Heart left ventricle (tissue), 16 donors: ENCODE measurements at regions not wholly inside any gene's neighbourhood (a gene's known extent, or its start where the extent isn't known, plus 50 kb on each side); places are given as distances from the start of the nearest gene placed in this dataset.

Experiments
- ATAC-seq, 4 donors: fragments of 200-7000 bp; cut with Tn5 transposase; one replicate each; pipeline ENCODE4 v1.9.1; 2020 to 2022; ENCODE audit warnings: moderate library complexity in 4 of 4, mild to moderate bottlenecking in 3 of 4, moderate number of reproducible peaks in 1 of 4
- DNase-seq, 5 donors: peaks; one replicate each; pipeline ENCODE4 v3.0.0-alpha.2; 2020
- H3K27ac ChIP-seq, 12 donors: fragments of 200-600 bp; sonication (generic) in 4 of 12; one replicate each; pipeline versions ENCODE4 v1.5.0 to v1.8.0; 2016 to 2022; ENCODE audit warnings: mild to moderate bottlenecking in 2 of 12
- H3K27me3 ChIP-seq, 9 donors: fragments of 200-600 bp; sonication (generic) in 2 of 9; one replicate each; pipeline versions ENCODE4 v1.5.1 to v1.8.0; 2016 to 2022; ENCODE audit warnings: mild to moderate bottlenecking in 3 of 9
- H3K36me3 ChIP-seq, 9 donors: fragments of 200-600 bp; sonication (generic) in 2 of 9; one replicate each; pipeline versions ENCODE4 v1.5.0 to v1.8.0; 2018 to 2022; ENCODE audit warnings: mild to moderate bottlenecking in 2 of 9
- H3K4me1 ChIP-seq, 12 donors: fragments of 200-600 bp; sonication (generic) in 4 of 12; one replicate each; pipeline versions ENCODE4 v1.5.0 to v1.8.0; 2016 to 2022; ENCODE audit warnings: mild to moderate bottlenecking in 3 of 12
- H3K4me3 ChIP-seq, 12 donors: fragments of 200-600 bp; sonication (generic) in 4 of 12; one replicate each; pipeline versions ENCODE4 v1.5.0 to v1.8.0; 2017 to 2022; ENCODE audit warnings: mild to moderate bottlenecking in 9 of 12, moderate library complexity in 4 of 12
- H3K9me3 ChIP-seq, 12 donors: fragments of 200-600 bp; sonication (generic) in 4 of 12; one replicate each; pipeline versions ENCODE4 v1.5.0 to v1.8.0; 2016 to 2022; ENCODE audit warnings: mild to moderate bottlenecking in 1 of 12
- POLR2A ChIP-seq, 2 donors: fragments of 450-650 bp; IDR thresholded peaks; one replicate each; pipeline ENCODE4 v1.6.1; 2017; ENCODE audit warnings: antibody characterized with exemption in 2 of 2, mild to moderate bottlenecking in 2 of 2, moderate library complexity in 2 of 2
- WGBS, 4 donors: extraction: QIAGEN DNeasy Blood & Tissue Kit in 2 of 4; methylation state at CpG; one replicate each; pipeline versions ENCODE4 v1.1.5 to v1.1.7; 2013 to 2018; 5-methylcytosine and 5-hydroxymethylcytosine counted together
- intact Hi-C, 10 donors: fragments of 100-400 bp; cut with DNase I; formaldehyde crosslinking; loops; one replicate each; pipeline versions ENCODE4 v1.11.1 to v1.14.2; 2022
- TF ChIP-seq, protein P1 (sequence below), 12 donors: fragments of 200-600 bp; sonication (generic) in 4 of 12; IDR thresholded peaks; one replicate each; pipeline versions ENCODE4 v1.5.0 to v1.8.0; 2018 to 2022; ENCODE audit warnings: antibody characterized with exemption in 12 of 12, mild to moderate bottlenecking in 5 of 12
- donor health status: ischemic (EF 13 %, LVEDD 7.1; RV severe dilation, severe dysfunction).
- donor health status: healthy with polysubstance abuse.
- donor health status: DM: no; HTN: yes; CAD: no.
- donor health status: DM: no; HTN: no; CAD: no.
- donor health status: ischemic (EF 25% LVEDD 6.9; RV normal size, moderate dysfunction).
- donor health status: ischemic (EF 25% LVEDD 5.7; RV mildly dilated, moderate dysfunction).
- donor health status: healthy.
- donor health status: DM: yes; HTN: yes; CAD: no.
- donor health status: ischemic (EF 35%, LVEDD 5.7; RV mildly dilated, moderate dysfunction).
- donor health status: nonischemic (EF 11% LVEDD 7.7; RV severe dilation, severe dysfunction).
- donor health status: DM: yes; HTN: yes; CAD: no.
- donor health status: PGD.
- donor health status: ischemic (EF 29% LVEDD 5.4; RV normal size, mild dysfunction).
- donor health status: nonischemic (EF 23%, LVEDD 6.1; RV moderate dilation, normal function).

DNA sequence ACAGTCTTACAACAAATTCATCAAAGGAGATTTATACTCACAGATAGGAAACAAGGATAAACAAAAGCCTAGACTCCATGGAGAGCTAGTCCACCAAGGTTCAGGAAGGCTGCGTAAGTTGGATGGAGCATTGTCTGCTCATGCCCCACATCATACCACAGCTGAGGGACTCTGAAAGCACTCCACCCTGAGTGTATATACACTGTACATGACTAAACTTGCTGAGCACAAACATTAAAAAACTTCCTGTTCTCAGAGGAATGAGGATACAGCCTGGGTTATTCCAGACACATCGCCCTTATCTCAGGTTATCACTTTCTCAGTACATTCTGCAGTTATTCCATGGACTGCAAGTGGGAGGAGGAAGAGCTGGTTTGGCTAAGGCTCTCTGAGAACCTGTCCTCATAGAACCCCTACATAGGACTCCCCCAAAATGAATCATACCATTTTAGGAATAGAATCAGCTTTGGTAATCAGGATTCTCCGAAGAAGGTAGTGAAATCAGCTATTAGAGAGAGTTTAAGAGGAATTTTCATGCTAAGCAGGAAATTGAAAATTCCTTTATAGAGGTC is 58.0 kb upstream of the PRMT6 start:
- 46 to 67% (median 61%) methylated on average over 3 of the region's 3 CpGs for WGBS, 4 donors
- ATAC-seq = no peak
- H3K4me1 ChIP-seq = no peaks in the 10 kb centered on the region
- DNase-seq = no peak
- H3K27me3 ChIP-seq = no peaks in the 10 kb centered on the region
- no peak for TF ChIP-seq POLR2A (IDR thresholded peaks at IDR 0.05)
- TF ChIP-seq, protein P1, sequence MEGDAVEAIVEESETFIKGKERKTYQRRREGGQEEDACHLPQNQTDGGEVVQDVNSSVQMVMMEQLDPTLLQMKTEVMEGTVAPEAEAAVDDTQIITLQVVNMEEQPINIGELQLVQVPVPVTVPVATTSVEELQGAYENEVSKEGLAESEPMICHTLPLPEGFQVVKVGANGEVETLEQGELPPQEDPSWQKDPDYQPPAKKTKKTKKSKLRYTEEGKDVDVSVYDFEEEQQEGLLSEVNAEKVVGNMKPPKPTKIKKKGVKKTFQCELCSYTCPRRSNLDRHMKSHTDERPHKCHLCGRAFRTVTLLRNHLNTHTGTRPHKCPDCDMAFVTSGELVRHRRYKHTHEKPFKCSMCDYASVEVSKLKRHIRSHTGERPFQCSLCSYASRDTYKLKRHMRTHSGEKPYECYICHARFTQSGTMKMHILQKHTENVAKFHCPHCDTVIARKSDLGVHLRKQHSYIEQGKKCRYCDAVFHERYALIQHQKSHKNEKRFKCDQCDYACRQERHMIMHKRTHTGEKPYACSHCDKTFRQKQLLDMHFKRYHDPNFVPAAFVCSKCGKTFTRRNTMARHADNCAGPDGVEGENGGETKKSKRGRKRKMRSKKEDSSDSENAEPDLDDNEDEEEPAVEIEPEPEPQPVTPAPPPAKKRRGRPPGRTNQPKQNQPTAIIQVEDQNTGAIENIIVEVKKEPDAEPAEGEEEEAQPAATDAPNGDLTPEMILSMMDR (IDR thresholded peaks at IDR 0.05) = no peak
- peaks cover 0 to 7% (median 0%) of the 10 kb centered on the region in 12 donors for H3K9me3 ChIP-seq
- H3K27ac ChIP-seq = no peak overlapping the region
- H3K36me3 ChIP-seq = no peaks in the 10 kb centered on the region
- no peak overlapping the region for H3K4me3 ChIP-seq
- intact Hi-C loops = no loop called here

DNA sequence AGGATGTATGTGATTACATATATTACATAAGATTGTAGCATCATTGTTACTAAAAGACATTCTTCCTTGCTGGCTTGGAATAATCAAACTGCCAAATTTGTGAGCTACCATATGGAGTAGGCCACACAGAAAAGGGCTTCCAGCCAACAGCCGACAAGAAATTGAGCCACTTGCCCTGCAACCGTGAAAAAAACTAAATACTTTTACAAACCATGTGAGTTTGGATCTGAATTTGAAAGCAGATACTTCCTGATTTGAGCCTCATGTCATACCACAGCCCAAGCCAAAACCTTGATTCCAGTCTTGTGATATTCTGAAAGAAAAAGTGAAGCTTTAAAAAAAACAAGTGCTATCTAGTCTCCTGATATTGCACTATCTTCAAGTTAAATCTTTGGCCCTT is 55.6 kb upstream of the PRMT6 start:
- DNase-seq (no peak), ATAC-seq (no peak)
- Histone ChIP-seq H3K27ac (no peak overlapping the region), H3K4me1 (no peaks in the 10 kb centered on the region), H3K27me3 (no peaks in the 10 kb centered on the region), H3K9me3 (peaks cover 0 to 6% (median 0%) of the 10 kb centered on the region in 12 donors), H3K36me3 (no peaks in the 10 kb centered on the region), H3K4me3 (no peak overlapping the region)
- no peak for TF ChIP-seq POLR2A (IDR thresholded peaks at IDR 0.05)
- TF ChIP-seq, protein P1 (IDR thresholded peaks at IDR 0.05) = no peak
- intact Hi-C loops = no loop called here
- WGBS, 4 donors = 53 to 73% (median 69%) methylated on average over 2 of the region's 2 CpGs

DNA sequence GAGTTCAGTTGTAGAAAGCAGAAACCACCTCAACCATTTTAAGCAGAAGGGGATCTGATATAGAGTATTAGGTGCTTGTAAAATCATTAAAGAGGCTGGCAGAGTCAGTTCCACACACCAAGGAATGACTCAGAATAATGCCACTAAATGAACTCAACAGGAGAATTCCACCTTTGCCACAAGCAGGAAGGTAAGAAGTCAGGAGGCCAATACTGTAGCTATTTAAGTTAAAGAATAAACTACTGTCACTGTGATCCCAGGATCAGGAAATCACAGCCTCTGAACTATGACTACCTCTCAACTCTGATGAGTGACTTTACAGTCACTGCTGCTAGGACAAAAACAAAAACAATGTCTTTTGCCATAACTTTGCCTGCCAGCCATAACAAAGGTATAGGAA is 52.5 kb upstream of the PRMT6 start:
- H3K27ac ChIP-seq = no peak overlapping the region
- no peak overlapping the region for H3K4me3 ChIP-seq
- H3K27me3 ChIP-seq = no peaks in the 10 kb centered on the region
- H3K9me3 ChIP-seq = no peaks in the 10 kb centered on the region
- no peaks in the 10 kb centered on the region for H3K4me1 ChIP-seq
- DNase-seq = no peak
- ATAC-seq = no peak
- intact Hi-C loops = no loop called here
- H3K36me3 ChIP-seq = no peaks in the 10 kb centered on the region
- no peak for TF ChIP-seq POLR2A (IDR thresholded peaks at IDR 0.05)
- TF ChIP-seq, protein P1 (IDR thresholded peaks at IDR 0.05) = no peak

DNA sequence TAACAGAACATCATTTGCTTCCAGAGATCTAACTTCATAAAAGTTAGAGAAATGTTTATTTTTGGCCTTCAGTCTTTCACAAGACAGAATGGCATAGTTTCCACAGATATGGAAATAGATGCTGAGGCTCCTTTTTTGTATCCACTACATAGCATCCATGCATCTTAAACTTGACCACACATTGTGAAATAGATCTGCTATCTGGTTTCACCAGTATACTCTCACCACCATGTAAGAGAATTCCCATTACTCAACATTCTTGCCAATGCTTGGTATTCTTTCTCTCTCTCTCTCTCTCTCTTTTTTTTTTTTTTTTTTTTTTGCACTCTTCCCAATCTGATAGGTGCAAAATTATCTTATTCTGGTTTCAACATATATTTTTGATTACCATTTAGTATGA is 52.1 kb upstream of the PRMT6 start:
- DNase-seq (no peak), ATAC-seq (no peak)
- TF ChIP-seq, protein P1 (IDR thresholded peaks at IDR 0.05) = no peak
- no peak for TF ChIP-seq POLR2A (IDR thresholded peaks at IDR 0.05)
- Histone ChIP-seq H3K36me3 (no peaks in the 10 kb centered on the region), H3K27me3 (no peaks in the 10 kb centered on the region), H3K4me3 (no peak overlapping the region), H3K27ac (no peak overlapping the region), H3K4me1 (no peaks in the 10 kb centered on the region), H3K9me3 (no peaks in the 10 kb centered on the region)
- intact Hi-C loops = no loop called here
